ENCODE measurements at regions not wholly inside any gene's neighbourhood (a gene's known extent, or its start where the extent isn't known, plus 50 kb on each side); places are given as distances from the start of the nearest gene placed in this dataset.
"Not testable (repeated sequence)": the region's sequence is repeated elsewhere in the genome, so short reads cannot be mapped to it uniquely, and the experiment has no call there.

- peaks cover 0 to 5% (median 0%) of the 10 kb centered on the region in 3 donors for H3K27me3 ChIP-seq
- H3K4me1 ChIP-seq, result no peaks in the 10 kb centered on the region
- H3K27ac ChIP-seq, result no peak overlapping the region
- no peak overlapping the region for H3K4me3 ChIP-seq
- TF ChIP-seq EP300 (IDR thresholded peaks at IDR 0.05), result no peak
- TF ChIP-seq POLR2A (IDR thresholded peaks at IDR 0.05), result no peak
- no peak for TF ChIP-seq CTCF (IDR thresholded peaks at IDR 0.05)
- TF ChIP-seq POLR2AphosphoS5 (IDR thresholded peaks at IDR 0.05), result no peak
- no peaks in the 10 kb centered on the region for H3K36me3 ChIP-seq
- WGBS, 2 donors, result 47 to 52% methylated on average over 8 of the region's 8 CpGs
- DNase-seq, result no peak
- peaks cover 0 to 3% (median 0%) of the 10 kb centered on the region in 4 donors for H3K9me3 ChIP-seq
- intact Hi-C loops (cut with DNase I), result no loop called here
These were observed 102.2 kb downstream of the ZNF92 start for GRCh38 chr7:65475734-65476319.

GRCh38 chr7:65477326-65477725, 103.7 kb downstream of the ZNF92 start:
- TF ChIP-seq POLR2AphosphoS5 (IDR thresholded peaks at IDR 0.05) (no peak), EP300 (IDR thresholded peaks at IDR 0.05) (no peak), CTCF (IDR thresholded peaks at IDR 0.05) (no peak), POLR2A (IDR thresholded peaks at IDR 0.05) (no peak)
- Histone ChIP-seq H3K36me3 (no peaks in the 10 kb centered on the region), H3K27ac (no peak overlapping the region), H3K4me1 (no peaks in the 10 kb centered on the region), H3K27me3 (peaks cover 0 to 5% (median 0%) of the 10 kb centered on the region in 3 donors), H3K4me3 (no peak overlapping the region), H3K9me3 (peaks cover 0 to 3% (median 0%) of the 10 kb centered on the region in 4 donors)
- WGBS, 2 donors, result 59 to 69% methylated on average over 6 of the region's 6 CpGs
- no peak for DNase-seq
- intact Hi-C loops (cut with DNase I), result no loop called here

- DNase-seq, result no peak
- H3K27me3 ChIP-seq, result no peaks in the 10 kb centered on the region
- peaks cover 0 to 11% (median 5%) of the 10 kb centered on the region in 4 donors for H3K9me3 ChIP-seq
- intact Hi-C loops (cut with DNase I), result no loop called here
- no peaks in the 10 kb centered on the region for H3K36me3 ChIP-seq
- H3K4me1 ChIP-seq, result no peaks in the 10 kb centered on the region
- no peak overlapping the region for H3K4me3 ChIP-seq
- TF ChIP-seq POLR2AphosphoS5 (IDR thresholded peaks at IDR 0.05) (no peak), POLR2A (IDR thresholded peaks at IDR 0.05) (no peak), EP300 (IDR thresholded peaks at IDR 0.05) (no peak), CTCF (IDR thresholded peaks at IDR 0.05) (no peak)
- 89 to 90% methylated on average over 8 of the region's 8 CpGs for WGBS, 2 donors
- no peak overlapping the region for H3K27ac ChIP-seq
These were observed 115.7 kb downstream of the ZNF92 start for GRCh38 chr7:65489260-65489767.

GRCh38 chr7:65496697-65497096, 123.0 kb downstream of the ZNF92 start:
- H3K4me3 ChIP-seq; intact Hi-C loops (cut with DNase I); DNase-seq; H3K4me1 ChIP-seq; H3K36me3 ChIP-seq; H3K9me3 ChIP-seq; H3K27me3 ChIP-seq; H3K27ac ChIP-seq: not testable (repeated sequence)
- 49 to 72% methylated on average over 2 of the region's 2 CpGs for WGBS, 2 donors

GRCh38 chr7:65503434-65504152, 129.9 kb downstream of the ZNF92 start:
- H3K27ac ChIP-seq, result no peak overlapping the region
- no peak overlapping the region for H3K4me3 ChIP-seq
- no peak for DNase-seq
- peaks cover 0 to 2% (median 0%) of the 10 kb centered on the region in 3 donors for H3K27me3 ChIP-seq
- no peaks in the 10 kb centered on the region for H3K9me3 ChIP-seq
- H3K4me1 ChIP-seq, result peaks cover 0 to under 1% (median 0%) of the 10 kb centered on the region in 4 donors
- intact Hi-C loops (cut with DNase I), result no loop called here
- TF ChIP-seq EP300 (IDR thresholded peaks at IDR 0.05), result no peak
- no peak for TF ChIP-seq CTCF (IDR thresholded peaks at IDR 0.05)
- TF ChIP-seq POLR2AphosphoS5 (IDR thresholded peaks at IDR 0.05), result no peak
- TF ChIP-seq POLR2A (IDR thresholded peaks at IDR 0.05), result no peak
- H3K36me3 ChIP-seq, result no peaks in the 10 kb centered on the region

GRCh38 chr7:65504504-65505319, 131.1 kb downstream of the ZNF92 start:
- intact Hi-C loops (cut with DNase I), result not testable (repeated sequence)
- WGBS, 2 donors, result 68 to 72% methylated on average over 1 of the region's 1 CpG
- peaks cover 0 to 12% (median 6%) of the 10 kb centered on the region in 4 donors for H3K4me1 ChIP-seq

GRCh38 chr7:65505320-65505633, 131.6 kb downstream of the ZNF92 start:
- H3K4me3 ChIP-seq; H3K36me3 ChIP-seq; H3K27ac ChIP-seq; H3K9me3 ChIP-seq; DNase-seq; intact Hi-C loops (cut with DNase I): not testable (repeated sequence)
- WGBS, 2 donors, result 45 to 57% methylated on average over 3 of the region's 3 CpGs
- H3K4me1 ChIP-seq, result peaks cover 0 to 17% (median 11%) of the 10 kb centered on the region in 4 donors
- H3K27me3 ChIP-seq, result peaks cover 6 to 18% (median 13%) of the 10 kb centered on the region in 3 donors

More at GRCh38 chr7:65504504-65505319, 131.1 kb downstream of the ZNF92 start:
- not testable (repeated sequence) for H3K4me3 ChIP-seq, H3K9me3 ChIP-seq, H3K36me3 ChIP-seq, DNase-seq, H3K27ac ChIP-seq
- H3K27me3 ChIP-seq, result peaks cover 3 to 13% (median 8%) of the 10 kb centered on the region in 3 donors
